ENCODE measurements at regions not wholly inside any gene's neighbourhood (a gene's known extent, or its start where the extent isn't known, plus 50 kb on each side); places are given as distances from the start of the nearest gene placed in this dataset.

DNA sequence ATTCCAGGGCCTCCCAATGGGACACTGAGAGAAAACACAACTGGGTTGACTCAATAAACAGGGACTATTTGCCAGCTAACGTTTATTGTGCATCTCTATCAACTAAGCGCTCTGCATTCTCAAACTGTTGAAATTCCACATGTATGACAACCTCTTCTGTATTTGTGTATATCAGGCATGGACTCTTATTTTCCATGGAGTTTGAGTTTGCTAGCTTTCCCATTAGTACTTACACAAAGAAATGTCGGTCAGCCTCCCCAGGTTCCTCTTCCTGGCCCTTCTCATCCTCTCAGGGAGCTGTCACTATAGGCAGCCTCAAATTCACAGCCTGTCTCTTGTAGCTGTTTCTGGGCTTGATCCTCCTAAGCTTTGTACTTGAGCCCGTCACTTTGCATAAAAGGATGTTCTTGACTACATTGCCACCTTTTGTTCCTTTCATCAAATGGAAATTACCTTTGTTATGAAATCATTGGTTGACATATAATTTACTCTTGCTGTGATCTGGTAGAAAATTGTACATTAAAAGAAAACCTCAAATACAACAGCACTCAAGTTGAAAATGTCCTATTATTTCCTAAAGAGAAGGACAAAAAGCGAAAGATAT, 60.0 kb upstream of the NTPCR start:
- no peak for TF ChIP-seq RAD51 (IDR thresholded peaks at IDR 0.05; ENCODE audit: borderline replicate concordance)
- no peak for TF ChIP-seq SETDB1 (CRISPR knock-in tag; IDR thresholded peaks at IDR 0.05; ENCODE audit: borderline replicate concordance)
- TF ChIP-seq, protein P1, sequence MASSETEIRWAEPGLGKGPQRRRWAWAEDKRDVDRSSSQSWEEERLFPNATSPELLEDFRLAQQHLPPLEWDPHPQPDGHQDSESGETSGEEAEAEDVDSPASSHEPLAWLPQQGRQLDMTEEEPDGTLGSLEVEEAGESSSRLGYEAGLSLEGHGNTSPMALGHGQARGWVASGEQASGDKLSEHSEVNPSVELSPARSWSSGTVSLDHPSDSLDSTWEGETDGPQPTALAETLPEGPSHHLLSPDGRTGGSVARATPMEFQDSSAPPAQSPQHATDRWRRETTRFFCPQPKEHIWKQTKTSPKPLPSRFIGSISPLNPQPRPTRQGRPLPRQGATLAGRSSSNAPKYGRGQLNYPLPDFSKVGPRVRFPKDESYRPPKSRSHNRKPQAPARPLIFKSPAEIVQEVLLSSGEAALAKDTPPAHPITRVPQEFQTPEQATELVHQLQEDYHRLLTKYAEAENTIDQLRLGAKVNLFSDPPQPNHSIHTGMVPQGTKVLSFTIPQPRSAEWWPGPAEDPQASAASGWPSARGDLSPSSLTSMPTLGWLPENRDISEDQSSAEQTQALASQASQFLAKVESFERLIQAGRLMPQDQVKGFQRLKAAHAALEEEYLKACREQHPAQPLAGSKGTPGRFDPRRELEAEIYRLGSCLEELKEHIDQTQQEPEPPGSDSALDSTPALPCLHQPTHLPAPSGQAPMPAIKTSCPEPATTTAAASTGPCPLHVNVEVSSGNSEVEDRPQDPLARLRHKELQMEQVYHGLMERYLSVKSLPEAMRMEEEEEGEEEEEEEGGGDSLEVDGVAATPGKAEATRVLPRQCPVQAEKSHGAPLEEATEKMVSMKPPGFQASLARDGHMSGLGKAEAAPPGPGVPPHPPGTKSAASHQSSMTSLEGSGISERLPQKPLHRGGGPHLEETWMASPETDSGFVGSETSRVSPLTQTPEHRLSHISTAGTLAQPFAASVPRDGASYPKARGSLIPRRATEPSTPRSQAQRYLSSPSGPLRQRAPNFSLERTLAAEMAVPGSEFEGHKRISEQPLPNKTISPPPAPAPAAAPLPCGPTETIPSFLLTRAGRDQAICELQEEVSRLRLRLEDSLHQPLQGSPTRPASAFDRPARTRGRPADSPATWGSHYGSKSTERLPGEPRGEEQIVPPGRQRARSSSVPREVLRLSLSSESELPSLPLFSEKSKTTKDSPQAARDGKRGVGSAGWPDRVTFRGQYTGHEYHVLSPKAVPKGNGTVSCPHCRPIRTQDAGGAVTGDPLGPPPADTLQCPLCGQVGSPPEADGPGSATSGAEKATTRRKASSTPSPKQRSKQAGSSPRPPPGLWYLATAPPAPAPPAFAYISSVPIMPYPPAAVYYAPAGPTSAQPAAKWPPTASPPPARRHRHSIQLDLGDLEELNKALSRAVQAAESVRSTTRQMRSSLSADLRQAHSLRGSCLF (CRISPR knock-in tag; IDR thresholded peaks at IDR 0.05; ENCODE audit: borderline replicate concordance) = no peak
- no peak for TF ChIP-seq EP300 (IDR thresholded peaks at IDR 0.05; ENCODE audit: low read depth in 2 of 2, low read length in 2 of 2)
- TF ChIP-seq EP300 (CRISPR knock-in tag; IDR thresholded peaks at IDR 0.05; ENCODE audit: borderline replicate concordance) = no peak
